ENCODE measurements at regions not wholly inside any gene's neighbourhood (a gene's known extent, or its start where the extent isn't known, plus 50 kb on each side); places are given as distances from the start of the nearest gene placed in this dataset.

DNA sequence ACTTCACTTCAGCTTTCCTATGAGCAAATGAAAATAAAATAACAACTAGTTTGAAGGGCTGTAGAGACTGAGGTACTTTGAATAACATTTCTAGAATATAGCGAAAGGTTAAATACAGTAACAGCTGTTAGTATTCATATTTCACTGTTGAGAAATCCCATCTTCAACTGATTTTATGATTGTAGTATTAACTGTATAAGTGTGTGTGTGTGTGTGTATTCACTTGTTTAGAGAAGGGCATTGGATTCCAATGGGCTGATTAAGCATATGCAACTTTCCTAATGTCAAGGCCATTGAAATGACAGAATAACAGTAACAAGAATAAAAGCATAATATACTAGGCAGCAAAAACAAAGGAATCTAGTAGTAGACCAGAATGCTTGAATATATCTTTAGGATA is 957.5 kb upstream of the EPHA7 start:
- TF ChIP-seq, protein P1, sequence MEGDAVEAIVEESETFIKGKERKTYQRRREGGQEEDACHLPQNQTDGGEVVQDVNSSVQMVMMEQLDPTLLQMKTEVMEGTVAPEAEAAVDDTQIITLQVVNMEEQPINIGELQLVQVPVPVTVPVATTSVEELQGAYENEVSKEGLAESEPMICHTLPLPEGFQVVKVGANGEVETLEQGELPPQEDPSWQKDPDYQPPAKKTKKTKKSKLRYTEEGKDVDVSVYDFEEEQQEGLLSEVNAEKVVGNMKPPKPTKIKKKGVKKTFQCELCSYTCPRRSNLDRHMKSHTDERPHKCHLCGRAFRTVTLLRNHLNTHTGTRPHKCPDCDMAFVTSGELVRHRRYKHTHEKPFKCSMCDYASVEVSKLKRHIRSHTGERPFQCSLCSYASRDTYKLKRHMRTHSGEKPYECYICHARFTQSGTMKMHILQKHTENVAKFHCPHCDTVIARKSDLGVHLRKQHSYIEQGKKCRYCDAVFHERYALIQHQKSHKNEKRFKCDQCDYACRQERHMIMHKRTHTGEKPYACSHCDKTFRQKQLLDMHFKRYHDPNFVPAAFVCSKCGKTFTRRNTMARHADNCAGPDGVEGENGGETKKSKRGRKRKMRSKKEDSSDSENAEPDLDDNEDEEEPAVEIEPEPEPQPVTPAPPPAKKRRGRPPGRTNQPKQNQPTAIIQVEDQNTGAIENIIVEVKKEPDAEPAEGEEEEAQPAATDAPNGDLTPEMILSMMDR (IDR thresholded peaks at IDR 0.05), result no peak
- no peak for TF ChIP-seq POLR2A (IDR thresholded peaks at IDR 0.05)
- no peak for TF ChIP-seq EP300 (IDR thresholded peaks at IDR 0.05)

All from tibial nerve (tissue), 4 donors.